HG03025 (cell line): ENCODE measurements at regions not wholly inside any gene's neighbourhood (a gene's known extent, or its start where the extent isn't known, plus 50 kb on each side); places are given as distances from the start of the nearest gene placed in this dataset.
"Not testable (repeated sequence)": the region's sequence is repeated elsewhere in the genome, so short reads cannot be mapped to it uniquely, and the experiment has no call there.

ENCODE experiments used
- ATAC-seq: cut with Tn5 transposase; IDR thresholded peaks from one replicate; pipeline ENCODE4 v1.9.1; 2021; ENCODE audit warnings: mild to moderate bottlenecking, moderate library complexity; ENCODE audit not compliant: unreplicated experiment, low FRiP score

DNA sequence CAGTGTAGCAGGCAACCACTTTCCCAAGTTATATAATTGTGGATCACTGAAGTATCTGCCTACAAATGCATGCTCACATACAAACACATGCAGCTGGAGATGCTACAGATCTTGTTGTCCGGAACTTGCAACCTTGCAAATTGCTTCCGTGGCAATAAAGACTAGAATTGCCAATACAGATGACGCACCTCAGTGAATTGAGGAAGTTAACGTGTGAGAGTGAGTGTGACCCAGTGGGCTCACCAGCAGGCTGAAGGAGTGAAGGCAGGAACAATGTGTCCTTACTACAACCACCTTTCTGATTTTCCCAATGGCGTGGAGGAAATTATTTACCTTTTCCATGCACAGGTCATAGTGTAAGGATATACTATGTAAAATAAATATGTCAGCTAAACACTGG lies 89.4 kb upstream of the GRIP1 start:
- no peak for ATAC-seq

- no peak for ATAC-seq
These were observed 96.1 kb upstream of the GRIP1 start for GRCh38 chr12:66774929-66775328.

DNA sequence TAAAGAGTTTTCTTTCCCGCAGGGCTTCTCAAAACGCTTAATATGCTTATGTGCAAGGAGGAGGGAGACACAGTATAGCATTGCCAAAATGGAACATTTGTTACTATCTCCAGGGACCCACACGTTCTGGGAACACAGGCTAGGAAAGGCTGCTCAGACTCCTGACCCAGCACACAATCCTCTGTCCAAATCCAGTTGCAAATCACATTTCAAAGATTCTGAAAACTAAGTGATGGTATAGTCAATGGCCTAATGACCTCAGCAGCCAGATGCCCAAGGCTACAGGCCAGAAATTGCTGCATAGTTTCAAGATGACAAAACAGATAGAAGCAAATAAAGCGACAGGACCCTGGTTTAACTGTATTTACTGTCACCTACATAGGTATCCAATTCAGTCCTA lies 97.0 kb upstream of the GRIP1 start:
- ATAC-seq, result no peak

DNA sequence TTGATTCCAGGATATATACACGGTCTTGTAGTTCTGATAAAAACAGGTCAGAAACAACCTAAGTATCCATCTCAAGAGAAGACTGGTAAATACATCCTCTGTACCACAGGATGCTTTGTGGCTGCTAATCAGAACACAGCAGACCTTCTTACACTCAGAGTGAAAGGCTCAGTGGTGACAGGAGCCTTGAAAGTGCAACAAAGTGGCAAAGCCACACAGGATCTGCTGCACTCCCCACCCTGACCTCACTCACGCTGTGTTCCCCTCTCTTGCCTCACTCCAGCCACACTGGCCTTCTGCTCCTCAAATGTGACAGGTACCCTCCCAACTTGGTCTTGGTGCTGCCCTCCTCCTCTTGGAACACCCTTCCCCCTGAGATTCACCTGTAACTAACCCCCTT lies 98.1 kb upstream of the GRIP1 start:
- ATAC-seq, result peak; percentile 96

- no peak for ATAC-seq
These were observed 100.6 kb upstream of the GRIP1 start for GRCh38 chr12:66779466-66779865.

DNA sequence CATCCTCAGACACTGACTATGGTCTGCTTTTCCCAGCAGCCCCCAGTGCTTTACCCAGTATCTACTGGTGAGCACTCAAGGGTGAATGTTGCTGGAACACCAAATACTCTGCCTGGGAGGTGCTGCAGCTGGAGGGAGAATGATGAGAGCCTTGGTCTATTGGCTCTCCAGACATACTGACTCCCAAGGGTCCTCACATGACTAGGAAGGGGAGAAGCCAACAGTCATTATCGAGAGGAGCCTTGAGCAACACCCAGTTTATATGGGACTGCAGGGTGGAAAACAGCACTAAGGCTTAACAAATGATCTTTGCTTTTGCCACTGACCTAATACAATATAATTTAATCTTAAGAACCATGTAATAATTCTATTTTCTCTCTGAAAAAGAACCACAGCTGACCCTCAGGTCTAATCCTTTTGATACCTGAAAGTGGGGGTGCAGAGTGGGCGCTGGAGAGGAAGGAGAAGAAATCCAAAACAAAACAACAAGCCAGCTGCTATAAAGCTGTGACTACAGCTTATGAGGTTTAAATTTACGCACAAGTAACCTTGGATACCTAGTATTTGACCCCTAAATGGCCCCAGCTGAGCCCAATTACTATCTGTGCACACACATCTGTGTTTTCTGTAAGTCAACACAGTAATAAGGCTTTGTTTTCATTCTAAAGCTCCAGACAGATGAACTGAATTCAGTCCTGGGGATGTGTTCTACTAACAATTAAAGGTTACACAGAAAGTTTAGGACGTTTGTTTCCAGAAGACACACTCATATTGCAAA lies 107.8 kb upstream of the GRIP1 start:
- ATAC-seq, result no peak

DNA sequence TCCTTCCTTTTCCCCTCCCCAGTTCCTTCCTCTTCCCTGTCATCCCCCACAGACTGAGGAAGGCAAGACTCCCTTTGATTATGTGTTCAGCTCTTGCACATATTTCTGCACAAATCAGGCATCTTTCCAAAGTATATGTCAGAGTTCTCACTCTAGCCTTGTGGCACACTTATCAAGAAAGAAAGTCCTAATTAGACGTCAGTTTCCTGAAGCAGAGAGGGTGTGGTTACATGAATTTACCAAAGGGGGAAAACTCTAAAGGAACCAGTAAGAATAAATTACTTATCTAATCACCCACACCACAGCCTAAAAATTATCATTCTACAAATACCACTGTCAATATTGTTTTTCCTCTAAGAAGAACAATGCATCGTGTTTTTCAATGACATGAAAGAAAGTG lies 120.7 kb upstream of the GRIP1 start:
- ATAC-seq, result no peak

- ATAC-seq, result no peak
These were observed 121.2 kb upstream of the GRIP1 start for GRCh38 chr12:66800046-66800445.

- ATAC-seq, result no peak
These were observed 125.1 kb upstream of the GRIP1 start for GRCh38 chr12:66803930-66804329.

- ATAC-seq, result no peak
These were observed 125.7 kb upstream of the GRIP1 start for GRCh38 chr12:66804563-66804974.

DNA sequence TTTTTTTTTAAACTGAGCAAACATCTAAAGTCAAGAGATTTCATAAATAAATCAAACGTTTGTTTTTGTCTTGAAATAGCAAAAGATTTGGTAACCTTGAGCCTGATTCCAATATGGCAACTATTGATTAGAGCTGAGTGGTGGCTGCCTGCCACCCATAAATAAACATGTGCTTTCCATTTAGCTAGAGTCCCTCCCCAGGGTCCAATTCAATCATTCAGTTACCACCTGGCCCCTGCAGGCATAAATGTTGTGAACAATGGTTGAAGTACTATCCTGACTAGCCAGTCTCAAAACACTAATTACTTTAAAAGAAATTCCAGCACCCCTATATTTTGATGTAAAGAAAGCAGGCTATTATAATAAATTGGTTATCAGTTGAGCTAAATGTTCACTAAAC lies 129.7 kb upstream of the GRIP1 start:
- ATAC-seq, result no peak

DNA sequence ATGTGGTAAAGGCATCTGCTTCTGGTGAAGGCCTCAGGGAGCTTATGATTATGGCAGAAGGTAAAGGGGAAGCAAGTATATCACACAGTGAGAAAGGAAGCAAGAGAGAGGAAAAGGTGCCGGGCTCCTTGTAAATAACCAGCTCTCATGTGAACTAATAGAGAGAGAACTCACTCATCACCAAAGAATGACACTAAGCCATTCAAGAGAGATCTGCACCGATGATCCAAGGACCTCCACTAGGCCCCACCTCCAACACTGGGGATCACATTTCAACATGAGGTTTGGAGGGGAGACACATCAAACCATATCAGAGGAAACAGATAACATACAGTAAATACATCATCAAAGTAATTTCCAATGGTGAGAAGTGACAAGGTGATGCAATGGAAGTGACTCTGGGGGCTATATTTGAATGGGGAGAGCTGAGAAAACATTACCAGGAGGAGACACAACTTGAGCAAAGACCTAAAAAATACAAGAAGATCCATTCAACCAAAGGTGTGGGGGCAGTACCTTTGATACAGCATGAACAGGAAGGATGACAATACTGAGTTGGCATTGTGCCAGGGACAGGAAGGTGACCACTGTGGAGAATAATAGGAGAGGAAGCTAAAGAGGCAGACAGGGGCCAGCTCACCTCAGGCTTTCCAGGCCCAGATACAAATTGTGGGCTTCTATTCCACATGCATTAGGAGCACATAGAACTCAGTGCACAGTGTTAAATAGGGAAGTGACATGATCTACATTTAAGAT lies 134.4 kb upstream of the GRIP1 start:
- no peak for ATAC-seq

- ATAC-seq, result no peak
These were observed 140.7 kb upstream of the GRIP1 start for GRCh38 chr12:66819587-66819986.

- ATAC-seq, result no peak
These were observed 144.1 kb upstream of the GRIP1 start for GRCh38 chr12:66822961-66823360.

GRCh38 chr12:66823857-66824570 lies 145.1 kb upstream of the GRIP1 start:
- ATAC-seq, result no peak

GRCh38 chr12:66825921-66826320 lies 147.0 kb upstream of the GRIP1 start:
- ATAC-seq, result not testable (repeated sequence)

GRCh38 chr12:66829660-66830325 lies 150.9 kb upstream of the GRIP1 start:
- no peak for ATAC-seq

- no peak for ATAC-seq
These were observed 152.6 kb upstream of the GRIP1 start for GRCh38 chr12:66831495-66831894.

- no peak for ATAC-seq
These were observed 154.1 kb upstream of the GRIP1 start for GRCh38 chr12:66832997-66833396.

DNA sequence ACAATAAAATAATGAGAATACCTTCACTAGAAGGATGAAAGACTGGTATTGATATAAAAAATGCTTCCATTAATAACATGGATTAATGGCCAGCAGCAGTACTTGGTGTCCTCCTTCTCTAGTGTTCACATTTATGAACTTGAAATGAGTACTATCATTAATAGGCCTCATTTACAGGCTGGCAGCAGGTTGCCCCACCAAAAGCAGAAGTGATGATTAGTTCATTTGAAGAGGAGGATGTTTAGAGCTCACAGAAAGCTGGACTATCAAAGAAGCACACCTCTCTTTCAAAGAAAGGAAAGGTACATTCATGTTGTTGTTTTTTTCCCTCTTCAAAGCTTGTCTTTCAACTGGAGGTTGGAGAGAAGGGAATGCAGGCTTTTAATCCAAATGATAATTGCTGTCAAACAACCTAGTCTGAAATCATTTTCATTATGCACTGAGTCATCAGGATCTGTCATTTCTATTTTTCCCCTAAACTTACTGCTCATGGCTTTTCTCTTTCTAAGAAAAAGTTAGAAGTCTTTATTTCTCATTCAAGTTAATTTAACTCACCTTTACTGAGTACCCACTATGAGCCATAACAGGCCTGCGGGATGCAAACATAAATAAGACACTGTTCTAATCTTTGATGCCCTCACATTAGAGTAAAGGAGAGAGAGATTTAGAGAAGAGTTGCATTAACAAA lies 157.9 kb upstream of the GRIP1 start:
- no peak for ATAC-seq
